ENCODE measurements at regions not wholly inside any gene's neighbourhood (a gene's known extent, or its start where the extent isn't known, plus 50 kb on each side); places are given as distances from the start of the nearest gene placed in this dataset.

- TF ChIP-seq CTCF (IDR thresholded peaks at IDR 0.05; ENCODE audit: low read length) (no peak), EZH2phosphoT487 (IDR thresholded peaks at IDR 0.05; ENCODE audit: low read length) (no peak), EZH2 (optimal IDR thresholded peaks at IDR 0.05; ENCODE audit: low read depth, low read length) (no peak)
Observed at GRCh38 chr5:172530406-172530805, 76.1 kb upstream of the SH3PXD2B start.
